Endothelial cell of umbilical vein (primary cell): ENCODE measurements at regions not wholly inside any gene's neighbourhood (a gene's known extent, or its start where the extent isn't known, plus 50 kb on each side); places are given as distances from the start of the nearest gene placed in this dataset.

Experiments
- BruUV-seq: library from RNA; stranded (reverse); fragments of 400-500 nt; replicated peaks from 2 replicates; lab custom pipeline; 2021; lab: Mats Ljungman, UMichigan
- CTCF ChIA-PET: fragments of 300-600, 350-600 bp; sonication (Branson Sonifier 250); formaldehyde crosslinking; loops from one replicate; lab custom pipeline; 2021; ENCODE audit warnings: antibody characterized with exemption, inconsistent platforms; lab: Charles Lee
- POLR2A ChIA-PET: fragments of 300-600, 350-600 bp; sonication (Branson Sonifier 250); formaldehyde crosslinking; loops from one replicate; lab custom pipeline; 2021; ENCODE audit warnings: antibody characterized with exemption, inconsistent platforms; lab: Charles Lee
- DNase-seq: peaks from one replicate; pipeline ENCODE4 v3.0.0-alpha.2; 2011; ENCODE audit warnings: low read depth, low spot score
- FAIRE-seq: peaks from 2 replicates; lab custom pipeline; 2011; peaks lifted over from hg19 to GRCh38; lab: Jason Lieb, UNC
- H2AFZ ChIP-seq: 2 replicates; pipeline ENCODE4 v1.6.0; 2012; ENCODE audit warnings: low read depth, low read length, control low read depth, inconsistent platforms
- H3K27ac ChIP-seq: 2 replicates; pipeline ENCODE4 v1.5.1; 2011; ENCODE audit warnings: low read depth, mild to moderate bottlenecking, control low read depth, low read length, moderate library complexity; ENCODE audit not compliant: insufficient read depth
- H3K27me3 ChIP-seq, 2 experiments: 2 replicates each; pipeline versions ENCODE4 v1.6.0 to v1.6.1; 2011; ENCODE audit warnings: low read length in 2 of 2, mixed read lengths in 1 of 2; ENCODE audit not compliant: control insufficient read depth in 2 of 2, insufficient read depth in 2 of 2
- H3K36me3 ChIP-seq, 2 experiments: 2 replicates in 1 of 2; 3 replicates in 1 of 2; pipeline ENCODE4 v1.5.1; 2011; ENCODE audit warnings: low read length in 2 of 2, mild to moderate bottlenecking in 1 of 2, moderate library complexity in 1 of 2; ENCODE audit not compliant: control insufficient read depth in 2 of 2, insufficient read depth in 2 of 2; ENCODE audit errors: extremely low read depth in 1 of 2
- H3K4me1 ChIP-seq: 3 replicates; pipeline ENCODE4 v1.5.1; 2011; ENCODE audit warnings: mild to moderate bottlenecking, low read length; ENCODE audit not compliant: control insufficient read depth, insufficient read depth; ENCODE audit errors: extremely low read depth
- H3K4me2 ChIP-seq: 2 replicates; pipeline ENCODE4 v1.6.1; 2011; ENCODE audit warnings: low read length, control low read depth, mixed read lengths; ENCODE audit not compliant: insufficient read depth
- H3K4me3 ChIP-seq, 3 experiments: fragments of 200-600 bp in 1 of 3; sonication (generic), shearing (Covaris generic) in 1 of 3; replicated peaks in 1 of 3; 2 replicates each; pipeline ENCODE4 v1.5.1; 2011 to 2016; ENCODE audit warnings: control low read depth in 3 of 3, low read length in 3 of 3, mild to moderate bottlenecking in 2 of 3, inconsistent platforms in 1 of 3, low read depth in 1 of 3, moderate library complexity in 1 of 3; ENCODE audit not compliant: insufficient read depth in 1 of 3
- H3K79me2 ChIP-seq: 2 replicates; pipeline ENCODE4 v1.6.0; 2012; ENCODE audit warnings: low read length, inconsistent platforms; ENCODE audit not compliant: control insufficient read depth, insufficient read depth
- H3K9ac ChIP-seq: replicated peaks from 2 replicates; pipeline ENCODE3; 2011; ENCODE audit warnings: low read length, control low read depth; ENCODE audit not compliant: insufficient read depth; ENCODE audit errors: extremely low read depth
- H3K9me1 ChIP-seq: replicated peaks from 3 replicates; pipeline ENCODE4 v1.6.0; 2011; ENCODE audit warnings: mild to moderate bottlenecking, low read length; ENCODE audit not compliant: control insufficient read depth, insufficient read depth; ENCODE audit errors: extremely low read depth
- H3K9me3 ChIP-seq: replicated peaks from 2 replicates; pipeline ENCODE4 v1.5.1; 2012; ENCODE audit warnings: low read length, inconsistent platforms; ENCODE audit not compliant: control insufficient read depth, insufficient read depth
- H4K20me1 ChIP-seq: replicated peaks from 2 replicates; pipeline ENCODE3; 2011; ENCODE audit warnings: mild to moderate bottlenecking, low read length; ENCODE audit not compliant: control insufficient read depth, insufficient read depth; ENCODE audit errors: extremely low read depth
- CTCF ChIP-seq, 2 donors: IDR thresholded peaks; 1 replicate in 1 of 2; 2 replicates in 1 of 2; pipeline ENCODE4 v1.5.1; 2011; ENCODE audit warnings: low read length in 2 of 2, mild to moderate bottlenecking in 2 of 2, moderate library complexity in 2 of 2, control low read depth in 1 of 2, inconsistent platforms in 1 of 2, low read depth in 1 of 2; ENCODE audit not compliant: insufficient read depth in 1 of 2; ENCODE audit errors: extremely low read depth in 1 of 2
- EZH2 ChIP-seq: IDR thresholded peaks from 2 replicates; pipeline ENCODE4 v1.6.1; 2012; ENCODE audit warnings: borderline replicate concordance, low read depth, mild to moderate bottlenecking, moderate library complexity, low read length, inconsistent platforms; ENCODE audit not compliant: severe bottlenecking
- FOS ChIP-seq: IDR thresholded peaks from 2 replicates; pipeline ENCODE4 v1.6.1; 2011; ENCODE audit warnings: mild to moderate bottlenecking, low read length, moderate library complexity, borderline replicate concordance; ENCODE audit not compliant: insufficient read depth
- JUN ChIP-seq: IDR thresholded peaks from 2 replicates; pipeline ENCODE4 v1.6.1; 2011; ENCODE audit warnings: borderline replicate concordance, low read depth; ENCODE audit not compliant: insufficient read length, insufficient read depth
- MAX ChIP-seq: IDR thresholded peaks from 2 replicates; pipeline ENCODE4 v1.6.1; 2011; ENCODE audit not compliant: insufficient read depth, insufficient read length
- MYC ChIP-seq: IDR thresholded peaks from one replicate; pipeline ENCODE4 v1.6.1; 2011; ENCODE audit warnings: mild to moderate bottlenecking, low read depth, low read length
- POLR2A ChIP-seq: IDR thresholded peaks from 2 replicates; pipeline ENCODE4 v1.6.1; 2012; ENCODE audit warnings: low read depth, mild to moderate bottlenecking, control low read depth, low read length
- POLR2AphosphoS5 ChIP-seq: IDR thresholded peaks from 2 replicates; pipeline ENCODE4 v1.6.1; 2012; ENCODE audit warnings: low read depth, mild to moderate bottlenecking, control low read depth, low read length, moderate library complexity; ENCODE audit not compliant: insufficient read depth
- dilution Hi-C: fragments of 300-500 bp; cut with MboI; formaldehyde crosslinking; loops from one replicate; pipeline ENCODE4 v1.15.0; 2019; ENCODE audit warnings: low sequenced_read_pairs; ENCODE audit not compliant: extremely low pct_ligation_motif_present
- intact Hi-C: fragments of 100-400 bp; cut with micrococcal nuclease; formaldehyde crosslinking; loops from one replicate; pipeline ENCODE4 v1.10.0; 2022

- no peak overlapping the region for H3K27ac ChIP-seq
- no TSS peak for BruUV-seq
- no peak overlapping the region for H2AFZ ChIP-seq
- no peaks in the 10 kb centered on the region for H3K36me3 ChIP-seq
- ChIA-PET CTCF (no interaction called here), POLR2A (no interaction called here)
- H3K4me3 ChIP-seq = no peak overlapping the region
- no peaks in the 10 kb centered on the region for H3K9me1 ChIP-seq
- peaks cover 0 to 5% of the 10 kb centered on the region in 2 experiments for H3K27me3 ChIP-seq
- H3K4me1 ChIP-seq = no peaks in the 10 kb centered on the region
- dilution Hi-C loops (no loop called here), intact Hi-C loops (no loop called here)
- no peak for TF ChIP-seq JUN
- no peaks in the 10 kb centered on the region for H3K79me2 ChIP-seq
- H4K20me1 ChIP-seq = no peaks in the 10 kb centered on the region
- no peak overlapping the region for H3K9ac ChIP-seq
- no peaks in the 10 kb centered on the region for H3K9me3 ChIP-seq
- DNase-seq (no peak), FAIRE-seq (no peak)
- no peak overlapping the region for H3K4me2 ChIP-seq
Measured at GRCh38 chr9:93865245-93865644, 89.9 kb downstream of the BARX1 start.

- POLR2A ChIA-PET = no interaction called here
- no peak overlapping the region for H2AFZ ChIP-seq
- CTCF ChIA-PET = no interaction called here
- no peak for TF ChIP-seq MAX
- TF ChIP-seq POLR2A = no peak
- TF ChIP-seq MYC = no peak
- no peak for TF ChIP-seq JUN
- no peak for TF ChIP-seq POLR2AphosphoS5
- TF ChIP-seq EZH2 = no peak
- TF ChIP-seq CTCF (IDR thresholded peaks at IDR 0.05; ENCODE audit: extremely low read depth in 1 of 2, insufficient read depth in 1 of 2, low read depth in 1 of 2, low read length in 2 of 2) = no peak
- no peak for TF ChIP-seq FOS
- DNase-seq (no peak), FAIRE-seq (no peak)
- intact Hi-C loops (no loop called here), dilution Hi-C loops (no loop called here)
- no peaks in the 10 kb centered on the region for H3K9me1 ChIP-seq
- no peak overlapping the region for H3K9ac ChIP-seq
- H3K79me2 ChIP-seq = no peaks in the 10 kb centered on the region
- H3K36me3 ChIP-seq = no peaks in the 10 kb centered on the region
- H3K4me3 ChIP-seq = no peak overlapping the region
- no peak overlapping the region for H3K27ac ChIP-seq
- H4K20me1 ChIP-seq = no peaks in the 10 kb centered on the region
- no peaks in the 10 kb centered on the region for H3K9me3 ChIP-seq
- peaks cover 0 to 5% of the 10 kb centered on the region in 2 experiments for H3K27me3 ChIP-seq
- H3K4me1 ChIP-seq = no peaks in the 10 kb centered on the region
- no TSS peak for BruUV-seq
- H3K4me2 ChIP-seq = no peak overlapping the region
Measured at GRCh38 chr9:93864840-93865239, 90.3 kb downstream of the BARX1 start.
